GM13976 (cell line): ENCODE measurements at regions not wholly inside any gene's neighbourhood (a gene's known extent, or its start where the extent isn't known, plus 50 kb on each side); places are given as distances from the start of the nearest gene placed in this dataset.

ENCODE experiments used
- DNase-seq: peaks from one replicate; pipeline ENCODE4 v3.0.0; 2012; ENCODE audit warnings: low spot score
- CTCF ChIP-seq: IDR thresholded peaks from 2 replicates; pipeline ENCODE4 v1.5.1; 2012; ENCODE audit warnings: borderline replicate concordance, mild to moderate bottlenecking; ENCODE audit not compliant: insufficient read depth; ENCODE audit errors: extremely low read depth, missing control alignments, control extremely low read depth
- in situ Hi-C: fragments of 300-500 bp; cut with MboI; formaldehyde crosslinking; loops from one replicate; pipeline ENCODE4 v1.12.0; 2022; ENCODE audit warnings: low sequenced_read_pairs, mixed read lengths, inconsistent platforms; ENCODE audit not compliant: unreplicated experiment

- DNase-seq: no peak
- TF ChIP-seq CTCF: no peak
- in situ Hi-C loops: no loop called here
Measured at GRCh38 chrX:65035446-65035770, 59.2 kb upstream of the ZC4H2 start.

DNA sequence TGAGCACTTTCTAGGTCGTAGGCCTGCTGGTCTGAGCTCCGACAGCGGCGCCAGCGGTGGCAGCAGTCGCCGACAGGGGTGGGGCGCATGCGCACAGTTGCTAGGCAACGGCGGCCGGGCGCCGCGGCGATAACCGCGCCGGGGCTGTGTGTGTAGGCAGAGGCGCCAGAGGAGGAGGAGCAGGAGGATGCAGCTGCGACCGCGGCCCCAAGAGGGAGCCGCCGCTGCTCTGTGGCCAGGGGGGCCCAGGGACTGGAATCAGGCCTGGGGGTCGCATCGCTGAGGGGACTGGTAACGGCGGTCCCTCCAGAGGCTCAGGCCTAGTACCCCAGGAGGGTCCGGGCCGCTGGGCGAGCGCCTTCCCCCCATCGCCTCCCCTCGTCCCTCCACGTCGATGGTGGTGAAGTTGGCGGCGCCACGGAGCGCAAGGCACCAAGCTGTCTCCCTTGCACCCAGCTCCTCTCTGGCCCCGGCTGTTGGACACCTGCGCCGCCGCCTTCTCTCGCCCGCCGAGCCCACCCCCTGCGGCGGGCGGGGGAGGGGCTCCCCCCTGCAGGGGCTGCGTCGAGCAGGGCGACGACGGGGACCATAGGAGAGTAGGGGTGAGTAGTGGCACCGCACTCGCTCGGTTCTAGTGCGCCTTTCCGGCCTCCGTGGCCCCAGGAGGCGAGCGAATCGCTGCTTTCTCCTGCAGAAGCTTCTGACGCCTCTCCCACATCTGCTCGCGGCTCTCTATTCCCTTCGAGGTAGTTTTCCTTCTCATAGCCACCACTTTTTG lies 58.6 kb upstream of the ZC4H2 start, which contains the start of gene ZC3H12B:
Gene ZC3H12B (plus strand): TSS at position 159 of the 778 bp plus-strand sequence.
- peak; percentile 83 for DNase-seq
- TF ChIP-seq CTCF: peak; percentile 44
- in situ Hi-C loops: no loop called here

DNA sequence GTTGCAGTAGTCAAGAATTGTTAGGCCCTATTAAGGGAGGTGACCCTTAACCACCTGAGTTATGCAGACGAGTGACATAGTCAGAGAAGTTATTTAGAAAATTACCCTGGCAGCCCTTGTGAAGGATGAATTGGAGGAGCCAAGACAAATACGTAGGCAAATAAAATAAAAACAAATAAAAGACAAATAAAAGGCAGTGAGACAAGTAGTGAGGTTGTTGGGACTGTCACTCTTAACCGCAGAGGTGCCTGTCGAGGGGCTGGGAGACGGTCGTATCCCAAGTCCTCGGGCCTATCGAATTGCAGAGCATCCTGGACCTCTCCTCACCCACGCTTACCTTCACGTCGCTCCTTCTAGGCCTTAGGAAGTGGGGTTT lies 58.0 kb upstream of the ZC4H2 start:
- peak; percentile 7 for DNase-seq
- in situ Hi-C loops: no loop called here
- no peak for TF ChIP-seq CTCF
